CD4-positive, alpha-beta T cell treated with Interleukin-6 for 4 hours (primary cell): ENCODE measurements at regions not wholly inside any gene's neighbourhood (a gene's known extent, or its start where the extent isn't known, plus 50 kb on each side); places are given as distances from the start of the nearest gene placed in this dataset.
A peak's percentile ranks its signal among the peaks of the same experiment; 100 is the strongest.
"Not testable (repeated sequence)": the region's sequence is repeated elsewhere in the genome, so short reads cannot be mapped to it uniquely, and the experiment has no call there.

Experiments
- DNase-seq: peaks from one replicate; pipeline ENCODE4 v3.0.0-alpha.2; 2020; ENCODE audit warnings: mixed read lengths

GRCh38 chr1:200316148-200316803 lies 93.6 kb downstream of the ZNF281 start:
- DNase-seq = no peak

- no peak for DNase-seq
Observed at GRCh38 chr1:200314085-200314750, 95.6 kb downstream of the ZNF281 start.

- DNase-seq = no peak
Observed at GRCh38 chr1:200311256-200311655, 98.6 kb downstream of the ZNF281 start.

GRCh38 chr1:200310824-200311223 lies 99.0 kb downstream of the ZNF281 start:
- no peak for DNase-seq

GRCh38 chr1:200307755-200308066 lies 102.1 kb downstream of the ZNF281 start:
- no peak for DNase-seq

GRCh38 chr1:200306944-200307754 lies 102.7 kb downstream of the ZNF281 start:
- peak; percentile 38 for DNase-seq

- DNase-seq = no peak
Observed at GRCh38 chr1:200305806-200306205, 104.0 kb downstream of the ZNF281 start.

GRCh38 chr1:200304171-200304570 lies 105.7 kb downstream of the ZNF281 start:
- no peak for DNase-seq

- DNase-seq = no peak
Observed at GRCh38 chr1:200302921-200303290, 106.9 kb downstream of the ZNF281 start.

- DNase-seq = peak; percentile 75
Observed at GRCh38 chr1:200302192-200302920, 107.5 kb downstream of the ZNF281 start.

- DNase-seq = no peak
Observed at GRCh38 chr1:200301152-200301551, 108.7 kb downstream of the ZNF281 start.

GRCh38 chr1:200299571-200299970 lies 110.3 kb downstream of the ZNF281 start:
- DNase-seq = no peak

- DNase-seq = no peak
Observed at GRCh38 chr1:200298242-200298641, 111.6 kb downstream of the ZNF281 start.

GRCh38 chr1:200296091-200296661 lies 113.7 kb downstream of the ZNF281 start:
- DNase-seq = no peak

GRCh38 chr1:200294241-200294640 lies 115.6 kb downstream of the ZNF281 start:
- DNase-seq = no peak

GRCh38 chr1:200292699-200293098 lies 117.1 kb downstream of the ZNF281 start:
- DNase-seq = no peak

- no peak for DNase-seq
Observed at GRCh38 chr1:200291106-200291505, 118.7 kb downstream of the ZNF281 start.

GRCh38 chr1:200290010-200290685 lies 119.7 kb downstream of the ZNF281 start:
- DNase-seq = no peak

GRCh38 chr1:200288226-200288625 lies 121.6 kb downstream of the ZNF281 start:
- DNase-seq = no peak

- DNase-seq = not testable (repeated sequence)
Observed at GRCh38 chr1:200284236-200284635, 125.6 kb downstream of the ZNF281 start.

- DNase-seq = no peak
Observed at GRCh38 chr1:200282497-200283122, 127.2 kb downstream of the ZNF281 start.
